ENCODE measurements at regions not wholly inside any gene's neighbourhood (a gene's known extent, or its start where the extent isn't known, plus 50 kb on each side); places are given as distances from the start of the nearest gene placed in this dataset.
"Not testable (repeated sequence)": the region's sequence is repeated elsewhere in the genome, so short reads cannot be mapped to it uniquely, and the experiment has no call there.

- TF ChIP-seq EP300, CTCF (IDR thresholded peaks at IDR 0.05): not testable (repeated sequence)
Measured at GRCh38 chr2:167814482-167814880, 432.9 kb downstream of the STK39 start.
